Stimulated activated CD8-positive, alpha-beta memory T cell treated with anti-CD3 and anti-CD28 coated beads, Interleukin-15, amount 100 ng/mL, for 48 hours (primary cell): ENCODE measurements at regions not wholly inside any gene's neighbourhood (a gene's known extent, or its start where the extent isn't known, plus 50 kb on each side); places are given as distances from the start of the nearest gene placed in this dataset.

Source experiments
- DNase-seq, 2 donors: peaks; one replicate each; pipeline ENCODE4 v3.0.0-alpha.2; 2020; ENCODE audit warnings: low read depth in 2 of 2

DNA sequence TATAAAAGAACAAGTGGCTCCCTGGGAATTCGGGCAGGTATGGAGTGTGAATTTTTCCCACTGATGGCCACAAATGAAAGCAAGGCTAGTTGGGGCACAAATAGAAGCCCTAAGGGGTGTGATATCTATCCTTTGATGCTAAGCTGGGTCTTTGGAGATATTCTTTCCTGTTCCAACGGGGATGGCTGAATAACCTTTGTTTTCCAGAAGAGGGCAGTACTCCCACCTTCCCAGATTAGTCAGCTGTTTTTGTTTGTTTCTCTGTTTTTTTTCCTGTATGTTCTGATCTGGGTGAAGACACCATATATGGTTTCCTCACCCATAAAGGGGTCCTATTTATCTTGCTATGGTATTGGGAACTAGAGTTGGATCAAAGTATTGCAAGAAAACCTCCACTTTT, 947.7 kb upstream of the SORCS1 start:
- no peak for DNase-seq

DNA sequence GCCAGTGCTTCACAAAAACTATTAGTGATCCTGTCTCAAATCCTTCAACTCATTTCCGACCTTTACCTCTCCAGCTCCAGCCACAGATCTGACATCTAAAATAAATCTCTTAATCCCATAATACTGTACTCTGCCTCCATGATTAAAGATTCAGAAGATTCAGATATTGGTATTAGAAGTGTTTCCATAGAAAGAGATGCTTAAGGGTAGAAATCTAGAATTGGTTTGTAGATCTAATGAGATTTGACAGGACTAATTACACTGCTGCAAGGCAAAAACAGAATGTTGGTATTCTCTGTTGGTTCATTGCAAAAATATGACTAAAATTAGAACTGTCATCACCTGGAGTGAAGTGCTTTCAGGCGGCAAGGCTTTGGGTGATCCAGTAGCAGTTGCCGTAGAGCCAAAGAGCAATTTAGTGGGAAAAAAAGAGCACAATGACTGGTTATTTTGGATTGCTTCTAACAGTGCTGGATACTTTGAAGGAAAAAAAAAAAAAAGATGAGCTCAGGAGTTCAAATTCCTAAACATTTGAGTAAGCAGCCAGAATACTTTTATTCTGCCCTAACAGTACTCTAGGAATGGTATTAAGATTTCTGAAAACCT, 940.1 kb upstream of the SORCS1 start:
- no peak for DNase-seq

DNA sequence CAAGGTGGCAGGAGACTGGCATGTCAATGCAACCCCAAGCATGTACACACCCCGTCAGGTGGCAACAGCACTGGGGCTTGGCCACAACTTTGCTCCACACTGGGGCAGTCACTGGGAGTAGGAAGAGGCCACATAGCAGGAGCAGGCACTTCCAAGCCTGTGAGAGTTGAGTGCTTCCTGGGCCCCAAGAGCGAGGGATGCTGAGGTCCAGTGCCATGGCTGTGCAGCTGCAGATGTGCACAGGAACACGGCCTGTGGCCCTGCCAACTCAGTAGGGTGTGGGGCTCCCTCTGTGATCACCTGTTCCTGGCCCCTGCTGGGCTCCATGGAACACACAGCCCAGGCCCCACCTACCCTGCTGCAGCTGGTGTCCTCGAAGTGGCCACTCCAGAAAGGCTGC, 932.8 kb upstream of the SORCS1 start:
- DNase-seq = no peak

DNA sequence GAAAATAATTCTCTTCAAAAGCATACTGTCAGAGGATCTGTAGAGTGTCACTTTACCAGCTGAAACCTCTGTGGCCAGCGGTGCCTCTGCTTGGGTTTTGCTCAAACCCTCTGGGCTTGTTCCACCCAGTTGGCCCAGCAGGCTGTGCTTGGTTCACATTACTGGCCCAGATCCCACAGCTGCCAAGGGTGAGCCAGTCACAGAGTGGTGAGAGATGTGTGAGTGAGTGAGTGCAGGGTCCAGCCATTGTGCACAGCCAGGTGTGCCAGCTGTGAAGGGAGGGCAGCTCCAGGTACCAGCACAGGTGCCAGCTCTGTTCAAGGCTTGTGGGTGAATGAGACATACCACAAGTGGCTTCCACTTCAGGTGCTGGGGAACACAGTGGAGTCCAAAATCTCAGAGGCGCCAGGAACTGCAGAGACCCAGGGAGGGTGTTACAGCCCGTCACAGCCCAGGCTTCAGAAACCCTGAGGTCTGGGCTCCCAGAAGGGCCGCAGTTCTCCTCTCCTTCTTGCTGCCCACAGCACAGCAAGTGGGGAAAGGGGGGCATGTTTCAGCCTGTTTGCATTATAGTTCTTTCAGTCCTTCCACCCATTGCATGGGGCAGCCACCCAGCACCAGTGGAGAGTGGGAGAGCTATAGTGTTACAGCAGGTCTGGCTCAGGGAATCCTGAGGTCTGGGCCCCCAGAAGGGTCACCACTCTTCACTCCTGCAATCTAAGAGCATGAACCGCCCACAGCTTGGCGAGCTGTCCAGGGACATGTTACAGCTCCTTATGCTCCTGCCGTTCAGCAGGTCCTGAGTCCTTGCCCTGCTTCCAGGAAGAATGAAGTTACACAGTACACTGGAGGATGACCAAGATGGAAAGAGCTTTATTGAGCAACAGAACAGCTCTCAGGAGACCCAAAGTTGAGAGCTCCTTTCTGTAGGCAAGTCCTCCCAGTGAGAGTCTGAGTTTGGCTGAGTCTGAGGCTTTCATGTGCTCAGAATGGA, 931.7 kb upstream of the SORCS1 start:
- no peak for DNase-seq

DNA sequence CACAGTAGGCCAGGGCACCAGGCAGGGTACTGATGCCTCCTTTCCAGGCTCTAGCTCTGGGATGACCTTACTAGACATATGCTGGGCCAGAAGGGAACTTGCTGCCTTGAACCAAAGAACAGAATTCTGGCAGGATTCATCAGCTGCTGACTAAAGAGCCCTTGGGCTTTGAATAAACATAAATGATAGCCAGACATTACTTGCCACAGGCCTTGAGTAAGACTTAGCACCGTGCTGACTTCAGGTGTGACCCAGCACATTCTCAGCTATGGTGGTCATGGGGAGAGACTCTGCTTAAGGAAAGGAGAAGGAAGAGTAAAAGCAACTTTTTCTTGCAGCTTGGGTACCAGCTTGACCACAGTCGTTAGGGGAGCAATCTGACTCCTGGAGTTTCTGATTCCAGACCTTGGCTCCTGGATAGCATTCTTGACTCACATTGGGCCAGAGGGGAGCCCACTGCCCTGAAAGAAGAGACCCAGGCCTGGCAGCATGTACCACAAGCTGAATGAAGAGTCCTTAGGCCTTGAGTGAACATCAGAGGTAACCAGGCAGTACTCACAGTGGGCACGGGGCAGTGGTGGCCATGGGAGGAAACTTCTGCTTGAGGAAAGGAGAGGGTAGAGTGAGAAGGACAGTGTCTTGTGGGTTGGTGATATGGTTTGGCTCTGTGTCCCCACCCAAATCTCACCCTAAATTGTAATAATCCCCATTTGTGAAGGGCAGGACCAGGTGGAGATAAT, 926.1 kb upstream of the SORCS1 start:
- DNase-seq = no peak

DNA sequence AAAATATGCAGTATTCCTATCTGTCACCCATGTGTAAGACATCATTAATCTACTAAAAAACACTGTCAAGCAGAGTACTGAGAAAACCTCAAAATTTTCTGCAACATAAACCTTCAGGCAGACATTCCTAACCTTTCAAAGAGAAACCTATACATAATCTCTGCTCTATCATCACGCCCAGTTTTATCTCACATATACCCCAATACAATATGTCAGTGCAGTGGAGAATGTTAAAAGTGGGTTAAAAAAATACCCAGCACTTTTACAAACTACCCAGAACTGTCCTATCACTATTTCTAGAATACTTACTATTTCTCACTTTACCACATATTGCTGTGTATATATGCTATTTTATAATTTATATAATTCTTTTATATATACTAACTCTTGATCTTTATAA, 922.0 kb upstream of the SORCS1 start:
- no peak for DNase-seq

DNA sequence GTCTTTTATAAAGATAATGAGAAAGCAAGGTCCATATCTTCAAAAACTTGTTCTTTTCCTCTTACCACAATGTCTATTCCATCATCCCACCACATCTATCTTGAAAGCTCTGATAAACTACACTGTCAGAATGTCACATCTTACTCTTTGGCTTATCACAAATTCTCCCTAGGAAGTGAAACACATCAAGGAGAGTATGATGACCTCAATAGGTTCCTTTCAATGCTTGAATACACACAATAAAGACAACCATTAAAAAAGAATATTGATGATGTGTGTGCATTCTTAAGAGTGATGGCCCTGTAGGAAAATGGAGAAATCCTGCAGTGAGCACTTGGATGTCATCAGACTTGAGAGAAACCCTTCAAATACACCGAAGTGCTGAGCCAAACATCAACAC, 918.1 kb upstream of the SORCS1 start:
- no peak for DNase-seq

DNA sequence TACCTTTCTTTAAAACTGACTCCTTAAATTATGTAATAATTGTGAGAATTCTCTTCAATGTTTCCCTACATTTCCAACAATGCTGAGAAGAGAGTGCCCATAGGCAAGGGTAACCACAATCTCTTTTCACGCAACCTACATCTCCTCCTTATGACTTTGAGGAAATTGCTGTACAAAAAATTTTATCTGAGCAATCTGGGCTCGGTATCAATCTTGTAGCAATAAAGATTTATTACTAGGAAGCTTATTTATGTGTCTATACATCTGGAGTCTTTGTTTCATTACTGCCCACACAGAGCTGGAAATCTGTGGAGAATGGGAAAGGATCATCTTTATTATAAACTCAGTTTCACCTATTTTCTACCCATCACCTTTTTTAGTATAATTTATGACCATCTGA, 913.8 kb upstream of the SORCS1 start:
- DNase-seq = no peak

DNA sequence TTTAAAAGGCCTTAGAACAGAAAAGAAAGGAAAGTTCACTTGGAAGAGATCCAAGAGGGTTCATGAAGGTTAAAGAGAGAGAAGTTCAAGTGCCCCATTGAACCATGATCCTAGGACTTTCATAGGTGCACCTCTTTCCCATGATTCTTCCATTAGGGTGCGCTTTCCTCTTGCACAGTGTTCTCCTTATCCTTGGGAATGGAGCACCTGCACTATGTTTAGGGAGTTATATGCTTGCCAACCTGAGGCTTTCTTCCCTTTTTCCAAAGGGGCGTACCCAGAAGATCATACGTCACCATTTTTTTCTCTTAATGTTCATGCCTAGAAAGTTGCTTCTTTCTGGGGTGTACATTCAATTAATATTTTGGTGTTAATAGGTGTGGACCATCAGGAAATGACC, 908.0 kb upstream of the SORCS1 start:
- DNase-seq = no peak

DNA sequence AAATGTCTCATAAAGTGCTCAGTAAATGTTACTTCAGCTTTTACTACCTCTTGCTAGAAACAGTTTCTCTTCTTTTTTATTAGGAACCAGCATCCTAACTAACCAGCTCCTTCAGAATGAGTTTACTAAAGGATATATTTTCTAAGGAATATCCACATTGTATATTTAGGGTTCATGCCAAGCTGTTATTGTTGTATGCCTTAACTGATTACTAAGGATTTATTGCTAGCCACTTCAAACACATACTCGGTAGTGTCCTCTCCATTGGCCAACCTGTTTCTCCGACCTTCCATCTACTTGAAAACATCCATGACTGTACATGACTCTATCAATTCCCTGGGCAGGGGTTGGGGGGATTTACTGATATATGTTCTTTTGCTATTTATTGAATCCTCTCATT, 906.3 kb upstream of the SORCS1 start:
- no peak for DNase-seq

DNA sequence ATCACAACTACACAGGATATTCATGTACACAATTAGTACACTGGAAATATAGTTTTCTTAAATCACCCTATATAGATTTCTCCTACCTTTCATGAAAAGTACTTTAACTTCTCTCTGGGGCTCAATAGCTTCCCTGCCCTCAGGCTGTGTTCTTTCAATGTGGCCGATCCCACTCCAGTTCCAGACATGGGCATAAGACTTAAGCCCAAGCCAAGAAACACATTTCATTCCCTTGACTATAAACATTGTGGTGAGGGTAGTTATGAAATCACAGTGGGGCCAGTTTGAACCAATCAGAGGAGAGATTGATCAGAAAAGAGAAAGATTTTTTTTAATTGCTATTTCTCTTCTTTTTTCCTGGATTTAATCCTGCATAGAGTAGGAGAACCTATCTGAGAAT, 904.6 kb upstream of the SORCS1 start:
- DNase-seq = no peak

DNA sequence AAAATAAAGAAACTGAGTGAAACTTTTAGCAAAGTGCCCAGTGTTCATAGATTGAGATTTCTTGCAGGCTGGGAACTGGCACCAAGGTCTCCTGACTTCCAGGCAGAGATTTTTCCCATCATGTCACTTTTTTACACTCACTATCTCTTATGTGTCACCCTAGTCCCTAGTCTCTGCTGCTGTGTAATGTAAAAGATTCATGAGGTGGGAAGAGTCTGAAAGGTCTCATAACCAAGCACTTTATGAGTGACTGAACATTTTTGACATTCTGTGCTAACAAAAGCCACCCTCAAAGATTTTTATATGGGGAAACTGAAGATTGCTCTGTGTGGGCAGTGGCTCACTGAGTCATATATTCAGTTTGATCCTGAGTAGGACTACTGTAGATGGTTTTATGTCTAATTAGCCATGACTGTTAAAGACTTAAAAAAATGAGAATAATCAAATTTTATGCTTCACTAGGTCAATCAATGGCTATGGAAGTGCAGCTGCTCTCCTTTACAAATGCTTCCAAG, 900.3 kb upstream of the SORCS1 start:
- no peak for DNase-seq

DNA sequence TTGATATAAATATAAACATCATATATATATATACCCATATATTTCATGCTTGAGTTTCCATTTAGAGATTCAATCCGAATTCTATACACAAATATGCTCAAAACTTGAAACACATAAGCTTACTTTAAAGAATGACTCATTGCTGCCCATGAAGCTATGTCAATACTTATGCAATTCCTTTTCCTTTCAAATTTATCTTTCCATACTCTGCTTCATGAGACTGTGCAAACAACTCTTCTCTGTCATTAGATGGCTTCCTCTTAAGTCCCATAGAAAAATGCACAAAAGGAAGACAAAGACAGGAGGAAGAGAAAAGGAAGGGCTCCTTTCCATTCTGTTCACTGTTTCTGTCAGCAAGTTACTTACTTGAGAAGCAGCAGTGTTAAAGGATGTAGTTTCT, 895.7 kb upstream of the SORCS1 start:
- no peak for DNase-seq

DNA sequence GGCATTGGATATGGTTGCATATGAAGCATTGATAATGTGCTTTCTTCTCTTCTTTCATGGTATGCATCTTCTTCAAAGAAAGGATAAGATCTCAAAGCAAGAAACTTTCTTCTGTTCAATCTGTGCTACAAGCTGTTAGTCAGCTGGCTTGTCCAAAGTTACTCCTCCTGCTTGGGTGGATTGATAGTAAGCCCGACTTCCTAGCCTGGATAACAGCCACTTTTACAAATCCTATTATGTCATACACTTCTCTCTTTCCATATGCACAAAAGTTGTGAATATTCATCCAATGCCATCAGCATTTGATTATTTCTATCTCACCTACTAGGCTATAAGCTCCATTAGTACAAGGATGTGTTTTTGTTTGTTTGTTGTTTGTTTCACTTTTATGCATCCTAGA, 891.0 kb upstream of the SORCS1 start:
- no peak for DNase-seq

DNA sequence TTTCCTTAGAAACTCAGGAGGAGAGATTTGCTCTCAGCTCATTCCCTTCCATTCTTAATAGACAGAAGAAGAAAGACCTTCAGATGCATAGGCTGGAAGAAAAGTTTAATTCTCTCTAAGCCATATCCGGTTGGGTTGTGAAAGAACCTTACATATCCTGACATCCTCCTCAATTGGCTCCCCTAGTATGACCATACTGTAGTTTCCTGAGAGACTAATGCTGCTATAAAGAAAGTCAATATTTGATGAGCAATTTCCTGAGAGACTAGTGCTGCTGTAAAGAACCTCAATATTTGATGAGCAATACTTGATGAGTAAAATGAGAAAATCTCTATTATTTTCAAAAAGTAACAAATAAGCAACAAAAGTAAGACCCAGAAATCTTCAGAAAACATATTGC, 888.5 kb upstream of the SORCS1 start:
- DNase-seq = no peak

DNA sequence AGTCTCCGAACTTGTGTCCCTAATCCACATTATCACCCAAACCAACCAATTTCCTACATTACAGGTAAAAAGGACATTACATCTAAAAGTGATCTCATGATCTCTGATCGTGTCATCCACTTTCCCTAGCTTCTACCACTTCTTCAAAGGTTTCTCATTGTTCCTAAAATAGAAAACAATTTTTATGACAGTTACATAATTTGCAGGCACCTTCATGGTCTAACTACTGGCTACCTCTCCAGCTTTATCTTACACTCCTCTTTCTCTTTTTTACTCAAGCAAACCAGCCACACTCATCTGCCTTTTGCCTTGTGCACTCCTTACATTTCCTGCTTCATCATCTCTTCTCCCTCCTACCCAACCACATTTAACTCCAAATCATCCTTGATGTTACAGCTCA, 886.7 kb upstream of the SORCS1 start:
- no peak for DNase-seq

DNA sequence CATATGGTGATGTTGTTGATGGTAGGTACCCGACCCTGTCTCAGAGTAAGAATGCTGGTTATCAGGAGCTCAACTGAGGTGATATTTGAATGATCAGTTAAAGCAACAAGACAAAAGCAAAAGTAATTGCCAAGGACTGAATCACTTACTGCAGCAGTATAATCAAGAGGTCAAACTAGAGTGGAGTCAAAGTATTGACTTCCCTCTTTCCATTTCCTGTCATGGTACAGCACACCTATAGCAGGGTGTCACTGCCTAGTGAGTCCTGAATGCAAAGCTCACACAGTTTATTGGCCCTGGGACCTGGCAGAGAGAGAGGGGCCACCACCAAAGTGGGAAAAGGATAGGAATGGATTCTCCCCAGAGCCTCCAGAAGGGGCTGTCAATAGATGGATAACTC, 886.1 kb upstream of the SORCS1 start:
- no peak for DNase-seq

DNA sequence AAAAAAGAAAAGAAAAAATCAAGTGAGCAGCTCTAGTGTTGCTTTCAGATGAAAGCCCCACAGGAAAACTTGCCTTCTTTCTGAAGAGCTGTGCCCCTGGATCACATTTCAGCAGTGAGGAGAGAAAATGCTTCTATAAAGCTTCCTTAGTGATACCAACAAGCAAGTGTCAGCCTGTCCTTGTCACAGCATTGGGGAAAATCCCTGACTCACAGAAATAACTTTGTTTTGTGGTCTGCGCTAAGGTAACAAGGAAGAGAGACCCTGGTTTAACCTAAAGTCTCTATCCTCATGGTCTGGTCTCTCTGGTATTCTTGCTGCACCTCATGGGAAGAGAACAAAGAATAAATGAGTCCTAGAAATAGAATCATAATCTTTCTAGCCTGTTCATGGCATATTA, 885.2 kb upstream of the SORCS1 start:
- DNase-seq = no peak

DNA sequence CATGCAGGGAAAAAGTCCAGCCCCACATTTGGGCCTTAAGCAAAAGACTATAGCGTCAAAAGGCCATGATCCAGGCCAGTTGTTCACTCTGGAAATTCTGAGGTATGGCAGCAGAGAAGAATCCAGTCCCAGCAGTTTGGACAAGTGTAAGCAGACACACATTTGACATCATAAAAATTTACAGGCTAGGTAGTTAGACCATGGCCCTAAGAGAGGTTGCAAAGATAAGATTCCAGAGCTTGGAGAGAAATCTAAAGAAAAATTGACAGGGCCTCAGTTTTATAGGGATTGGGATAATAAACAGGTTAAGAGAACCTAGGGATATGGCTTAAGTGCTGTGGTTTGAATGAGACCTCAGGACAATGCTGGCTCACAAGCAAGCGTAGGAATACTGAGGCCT, 884.4 kb upstream of the SORCS1 start:
- no peak for DNase-seq

DNA sequence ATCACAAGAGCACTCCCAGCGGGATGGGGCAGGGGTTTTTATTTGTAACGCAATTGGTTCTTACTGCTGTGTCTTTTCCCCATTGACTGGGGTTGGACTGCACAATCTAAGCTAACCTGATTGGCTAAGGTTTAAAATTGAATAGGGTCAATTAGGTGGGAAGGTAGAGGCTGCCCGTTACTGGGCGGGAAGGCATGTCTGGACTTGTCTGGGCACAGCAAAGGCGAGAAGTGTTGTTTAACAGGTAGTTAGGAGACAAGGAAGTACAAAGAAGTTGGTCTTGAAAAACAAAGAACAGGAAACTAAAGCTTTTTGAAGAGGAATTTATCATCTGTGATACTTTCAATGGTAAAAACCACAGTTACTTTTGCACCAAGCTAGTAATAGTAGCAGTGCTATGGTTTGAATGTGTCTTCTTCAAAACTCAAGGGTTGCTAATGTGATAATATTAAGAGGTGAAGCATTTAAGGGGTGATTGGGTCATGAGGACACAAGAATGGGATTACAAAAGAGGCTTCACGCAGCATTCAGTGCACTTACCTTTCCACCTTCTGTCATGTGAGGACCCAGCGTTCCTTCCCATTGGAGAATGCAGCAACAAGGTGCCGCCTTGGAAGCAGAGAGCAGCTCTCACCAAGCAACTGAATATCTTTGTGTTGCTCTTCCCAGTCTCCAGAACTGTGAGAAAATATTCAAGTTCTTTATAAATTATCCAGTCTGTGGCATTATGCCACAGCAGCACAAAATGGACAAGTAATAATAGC, 875.5 kb upstream of the SORCS1 start:
- no peak for DNase-seq

DNA sequence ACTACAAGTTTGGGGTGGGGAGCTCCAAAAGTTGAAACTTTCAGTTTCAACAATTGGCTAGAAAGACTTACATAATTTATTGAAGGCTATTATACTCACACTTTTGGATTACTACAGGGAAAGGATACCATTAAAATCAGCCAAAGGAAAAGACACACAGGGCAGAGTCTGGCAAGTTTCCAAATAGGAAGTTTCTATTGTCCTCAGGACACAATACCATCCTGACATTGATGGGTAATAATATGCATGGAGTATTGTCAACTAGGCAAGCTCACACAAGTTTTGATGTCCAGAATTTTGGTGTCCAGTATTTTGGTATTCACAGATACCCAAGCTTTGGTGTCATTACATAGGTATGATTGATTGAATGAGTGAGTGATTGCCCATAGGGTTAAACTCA, 872.6 kb upstream of the SORCS1 start:
- DNase-seq = no peak

DNA sequence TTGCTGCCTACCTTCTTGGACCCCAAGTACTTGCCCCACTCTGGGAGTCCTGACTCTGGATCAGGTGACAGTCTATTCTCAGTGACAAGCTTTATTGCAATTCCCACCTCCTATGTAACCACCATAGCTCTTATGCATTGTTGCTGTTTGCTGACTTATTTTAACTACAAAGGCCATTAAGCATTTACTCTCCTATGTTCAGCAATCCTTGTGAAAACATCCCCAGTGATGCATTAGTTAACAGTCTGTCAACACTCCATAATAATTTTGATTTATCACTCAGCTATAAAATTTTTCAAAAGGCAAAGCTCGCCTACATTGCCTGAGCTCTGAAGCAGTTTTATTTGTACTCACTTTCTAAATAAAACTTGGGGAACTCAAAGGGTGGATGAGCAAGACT, 871.8 kb upstream of the SORCS1 start:
- DNase-seq = no peak
